GM21528 (cell line): ENCODE measurements at regions not wholly inside any gene's neighbourhood (a gene's known extent, or its start where the extent isn't known, plus 50 kb on each side); places are given as distances from the start of the nearest gene placed in this dataset.

Source experiments
- ATAC-seq: cut with Tn5 transposase; IDR thresholded peaks from one replicate; pipeline ENCODE4 v1.9.1; 2021; ENCODE audit warnings: mild to moderate bottlenecking, moderate library complexity; ENCODE audit not compliant: unreplicated experiment, low FRiP score

- ATAC-seq = no peak
These were observed 126.7 kb upstream of the PARP11 start for GRCh38 chr12:3999904-4000303.

- ATAC-seq = no peak
These were observed 126.0 kb upstream of the PARP11 start for GRCh38 chr12:3998968-3999792.

GRCh38 chr12:3998397-3998796, 125.2 kb upstream of the PARP11 start:
- no peak for ATAC-seq

- no peak for ATAC-seq
These were observed 123.1 kb upstream of the PARP11 start for GRCh38 chr12:3996322-3996721.

GRCh38 chr12:3995306-3995705, 122.1 kb upstream of the PARP11 start:
- no peak for ATAC-seq

GRCh38 chr12:3994500-3994899, 121.3 kb upstream of the PARP11 start:
- no peak for ATAC-seq

- no peak for ATAC-seq
These were observed 119.7 kb upstream of the PARP11 start for GRCh38 chr12:3992945-3993344.

GRCh38 chr12:3991798-3992580, 118.8 kb upstream of the PARP11 start:
- no peak for ATAC-seq

GRCh38 chr12:3990501-3991280, 117.5 kb upstream of the PARP11 start:
- no peak for ATAC-seq

- ATAC-seq = no peak
These were observed 116.0 kb upstream of the PARP11 start for GRCh38 chr12:3989218-3989550.

- ATAC-seq = no peak
These were observed 115.5 kb upstream of the PARP11 start for GRCh38 chr12:3988519-3989217.

GRCh38 chr12:3987571-3987970, 114.4 kb upstream of the PARP11 start:
- ATAC-seq = no peak

- no peak for ATAC-seq
These were observed 107.5 kb upstream of the PARP11 start for GRCh38 chr12:3980504-3981272.

- no peak for ATAC-seq
These were observed 104.4 kb upstream of the PARP11 start for GRCh38 chr12:3977621-3978020.

GRCh38 chr12:3976351-3976938, 103.2 kb upstream of the PARP11 start:
- no peak for ATAC-seq

- no peak for ATAC-seq
These were observed 102.5 kb upstream of the PARP11 start for GRCh38 chr12:3975652-3976051.

GRCh38 chr12:3974883-3975282, 101.7 kb upstream of the PARP11 start:
- ATAC-seq = no peak

- no peak for ATAC-seq
These were observed 100.9 kb upstream of the PARP11 start for GRCh38 chr12:3973973-3974644.
